ENCODE measurements at regions not wholly inside any gene's neighbourhood (a gene's known extent, or its start where the extent isn't known, plus 50 kb on each side); places are given as distances from the start of the nearest gene placed in this dataset.

GRCh38 chrX:3780564-3780963, 67.1 kb upstream of the PRKX start:
- Histone ChIP-seq H3K9ac (ENCODE audit: low read depth in 1 of 2, low read length in 2 of 2) (no peak overlapping the region), H3K9me3 (ENCODE audit: control insufficient read depth in 4 of 4, low read length in 3 of 4) (no peaks in the 10 kb centered on the region), H3K36me3 (ENCODE audit: control insufficient read depth in 4 of 4, insufficient read depth in 3 of 4, low read depth in 1 of 4, low read length in 3 of 4) (no peaks in the 10 kb centered on the region), H3K27ac (ENCODE audit: low read depth in 1 of 2, low read length in 2 of 2) (no peak overlapping the region), H3K4me1 (ENCODE audit: control insufficient read depth in 4 of 4, insufficient read depth in 4 of 4, low read length in 3 of 4) (no peaks in the 10 kb centered on the region), H3K4me3 (ENCODE audit: low read depth in 1 of 3, low read length in 3 of 3) (no peak overlapping the region), H3K27me3 (ENCODE audit: control insufficient read depth in 4 of 4, insufficient read depth in 4 of 4, low read length in 3 of 4) (peaks cover 0 to 3% (median 0%) of the 10 kb centered on the region in 4 donors)
- no peak for DNase-seq (ENCODE audit: low spot score)
- TF ChIP-seq GABPA (IDR thresholded peaks at IDR 0.05 in 1 of 2, conservative IDR thresholded peaks at IDR 0.05 in 1 of 2), result no peak
- no peak for TF ChIP-seq FOXA1 (IDR thresholded peaks at IDR 0.05)
- TF ChIP-seq CTCF (IDR thresholded peaks at IDR 0.05; ENCODE audit: low read depth, low read length, missing input control), result no peak
- TF ChIP-seq YY1 (IDR thresholded peaks at IDR 0.05), result no peak
- no peak for TF ChIP-seq ATF3 (IDR thresholded peaks at IDR 0.05)
- TF ChIP-seq MAX (IDR thresholded peaks at IDR 0.05), result no peak
- no peak for TF ChIP-seq ZBTB33 (IDR thresholded peaks at IDR 0.05)
- no peak for TF ChIP-seq REST (IDR thresholded peaks at IDR 0.05)
- TF ChIP-seq FOXA2 (IDR thresholded peaks at IDR 0.05), result no peak
- no peak for TF ChIP-seq JUND (IDR thresholded peaks at IDR 0.05)
- TF ChIP-seq RXRA (IDR thresholded peaks at IDR 0.05), result no peak
- TF ChIP-seq RAD21 (IDR thresholded peaks at IDR 0.05), result no peak
- TF ChIP-seq TAF1 (conservative IDR thresholded peaks at IDR 0.05), result no peak
- TF ChIP-seq HNF4A (conservative IDR thresholded peaks at IDR 0.05), result no peak
- no peak for TF ChIP-seq SP1 (IDR thresholded peaks at IDR 0.05)
- no peak for TF ChIP-seq HNF4G (IDR thresholded peaks at IDR 0.05)
- TF ChIP-seq EGR1 (IDR thresholded peaks at IDR 0.05; ENCODE audit: low read depth in 2 of 2), result no peak
- no peak for TF ChIP-seq NR2F2 (IDR thresholded peaks at IDR 0.05)
- WGBS, result 24% methylated on average over 1 of the region's 1 CpG

Data from liver (tissue), 8 donors.